Sigmoid colon (tissue), 4 donors: ENCODE measurements at regions not wholly inside any gene's neighbourhood (a gene's known extent, or its start where the extent isn't known, plus 50 kb on each side); places are given as distances from the start of the nearest gene placed in this dataset.

Source experiments
- POLR2A ChIP-seq, 2 donors: fragments of 450-650 bp; IDR thresholded peaks; one replicate each; pipeline ENCODE4 v1.6.1; 2016; ENCODE audit warnings: antibody characterized with exemption in 2 of 2, mild to moderate bottlenecking in 2 of 2, moderate library complexity in 2 of 2
- POLR2AphosphoS5 ChIP-seq, 4 donors: sonication (generic); formaldehyde crosslinking; IDR thresholded peaks; one replicate each; pipeline ENCODE4 v1.6.1; 2017; ENCODE audit warnings: antibody characterized with exemption in 4 of 4
- TF ChIP-seq, protein P1 (sequence below), 4 experiments: fragments of 450-650 bp in 3 of 4; fragments of 200-600 bp in 1 of 4; IDR thresholded peaks; one replicate each; pipeline ENCODE4 v1.5.1; 2016 to 2019; ENCODE audit warnings: antibody characterized with exemption in 4 of 4, mild to moderate bottlenecking in 3 of 4, moderate library complexity in 2 of 4

DNA sequence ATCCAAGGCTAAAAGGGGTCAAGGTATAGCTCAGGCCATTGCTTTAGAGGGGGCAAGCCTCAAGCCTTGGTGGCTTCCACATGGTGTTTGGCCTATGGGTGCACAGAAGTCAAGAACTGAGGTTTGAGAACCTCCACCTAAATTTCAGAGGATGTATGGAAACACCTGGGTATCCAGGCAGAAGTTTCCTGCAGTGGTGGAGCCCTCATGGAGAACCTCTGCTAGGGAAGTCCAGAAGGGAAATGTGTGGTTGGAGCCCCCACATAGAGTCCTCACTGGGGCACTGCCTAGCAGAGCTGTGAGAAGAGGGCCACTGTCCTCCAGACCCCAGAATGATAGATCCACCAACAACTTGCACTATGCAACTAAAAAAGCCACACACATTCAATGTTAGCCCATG lies 678.7 kb upstream of the ADGRB3 start:
- TF ChIP-seq POLR2A (IDR thresholded peaks at IDR 0.05): no peak
- TF ChIP-seq, protein P1, sequence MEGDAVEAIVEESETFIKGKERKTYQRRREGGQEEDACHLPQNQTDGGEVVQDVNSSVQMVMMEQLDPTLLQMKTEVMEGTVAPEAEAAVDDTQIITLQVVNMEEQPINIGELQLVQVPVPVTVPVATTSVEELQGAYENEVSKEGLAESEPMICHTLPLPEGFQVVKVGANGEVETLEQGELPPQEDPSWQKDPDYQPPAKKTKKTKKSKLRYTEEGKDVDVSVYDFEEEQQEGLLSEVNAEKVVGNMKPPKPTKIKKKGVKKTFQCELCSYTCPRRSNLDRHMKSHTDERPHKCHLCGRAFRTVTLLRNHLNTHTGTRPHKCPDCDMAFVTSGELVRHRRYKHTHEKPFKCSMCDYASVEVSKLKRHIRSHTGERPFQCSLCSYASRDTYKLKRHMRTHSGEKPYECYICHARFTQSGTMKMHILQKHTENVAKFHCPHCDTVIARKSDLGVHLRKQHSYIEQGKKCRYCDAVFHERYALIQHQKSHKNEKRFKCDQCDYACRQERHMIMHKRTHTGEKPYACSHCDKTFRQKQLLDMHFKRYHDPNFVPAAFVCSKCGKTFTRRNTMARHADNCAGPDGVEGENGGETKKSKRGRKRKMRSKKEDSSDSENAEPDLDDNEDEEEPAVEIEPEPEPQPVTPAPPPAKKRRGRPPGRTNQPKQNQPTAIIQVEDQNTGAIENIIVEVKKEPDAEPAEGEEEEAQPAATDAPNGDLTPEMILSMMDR (IDR thresholded peaks at IDR 0.05): no peak
- TF ChIP-seq POLR2AphosphoS5 (IDR thresholded peaks at IDR 0.05): no peak
